ENCODE measurements at regions not wholly inside any gene's neighbourhood (a gene's known extent, or its start where the extent isn't known, plus 50 kb on each side); places are given as distances from the start of the nearest gene placed in this dataset.

- no peak for DNase-seq
These were observed 58.1 kb upstream of the DYNAP start for GRCh38 chr18:54532962-54533361.

All from activated T-cell treated with anti-CD3 and anti-CD28 coated beads, Interleukin-2, amount 50 U/mL, for 48 hours (primary cell).